ENCODE measurements at regions not wholly inside any gene's neighbourhood (a gene's known extent, or its start where the extent isn't known, plus 50 kb on each side); places are given as distances from the start of the nearest gene placed in this dataset.
"Not testable (repeated sequence)": the region's sequence is repeated elsewhere in the genome, so short reads cannot be mapped to it uniquely, and the experiment has no call there.

- H3K4me3 ChIP-seq (ENCODE audit: low read depth, low read length): no peak overlapping the region
- no peak for DNase-seq
- H3K27ac ChIP-seq: no peak overlapping the region
- no peaks in the 10 kb centered on the region for H3K36me3 ChIP-seq
- peaks cover 19% of the 10 kb centered on the region for H3K27me3 ChIP-seq (ENCODE audit: insufficient read depth, low read depth, severe bottlenecking)
- TF ChIP-seq, protein P1, sequence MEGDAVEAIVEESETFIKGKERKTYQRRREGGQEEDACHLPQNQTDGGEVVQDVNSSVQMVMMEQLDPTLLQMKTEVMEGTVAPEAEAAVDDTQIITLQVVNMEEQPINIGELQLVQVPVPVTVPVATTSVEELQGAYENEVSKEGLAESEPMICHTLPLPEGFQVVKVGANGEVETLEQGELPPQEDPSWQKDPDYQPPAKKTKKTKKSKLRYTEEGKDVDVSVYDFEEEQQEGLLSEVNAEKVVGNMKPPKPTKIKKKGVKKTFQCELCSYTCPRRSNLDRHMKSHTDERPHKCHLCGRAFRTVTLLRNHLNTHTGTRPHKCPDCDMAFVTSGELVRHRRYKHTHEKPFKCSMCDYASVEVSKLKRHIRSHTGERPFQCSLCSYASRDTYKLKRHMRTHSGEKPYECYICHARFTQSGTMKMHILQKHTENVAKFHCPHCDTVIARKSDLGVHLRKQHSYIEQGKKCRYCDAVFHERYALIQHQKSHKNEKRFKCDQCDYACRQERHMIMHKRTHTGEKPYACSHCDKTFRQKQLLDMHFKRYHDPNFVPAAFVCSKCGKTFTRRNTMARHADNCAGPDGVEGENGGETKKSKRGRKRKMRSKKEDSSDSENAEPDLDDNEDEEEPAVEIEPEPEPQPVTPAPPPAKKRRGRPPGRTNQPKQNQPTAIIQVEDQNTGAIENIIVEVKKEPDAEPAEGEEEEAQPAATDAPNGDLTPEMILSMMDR (IDR thresholded peaks at IDR 0.05; ENCODE audit: low read depth, low read length): no peak
- H3K9me3 ChIP-seq (ENCODE audit: severe bottlenecking): no peaks in the 10 kb centered on the region
Measured at GRCh38 chr14:39665075-39665475, 232.8 kb upstream of the FBXO33 start.

DNA sequence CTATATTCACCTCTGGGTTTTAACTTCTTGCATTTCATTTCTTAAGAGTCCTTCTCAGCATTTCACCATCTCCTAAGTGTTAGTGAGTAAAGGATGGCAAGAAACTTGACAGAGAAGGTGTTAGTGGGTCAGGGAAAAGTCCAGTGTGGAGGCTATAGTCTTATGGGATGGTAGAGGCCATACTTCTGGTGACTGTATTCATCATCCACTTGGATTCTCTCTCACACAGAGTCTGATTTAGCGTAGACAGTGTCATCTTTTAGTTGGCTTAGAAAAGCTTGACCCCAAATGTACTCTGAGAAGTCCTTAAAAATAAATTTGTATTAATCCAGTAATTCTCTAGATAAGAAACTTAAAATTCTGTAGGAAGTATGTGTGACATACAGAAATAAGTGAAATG lies 232.4 kb upstream of the FBXO33 start:
- Histone ChIP-seq H3K27me3 (ENCODE audit: insufficient read depth, low read depth, severe bottlenecking) (peaks cover 19% of the 10 kb centered on the region), H3K4me3 (ENCODE audit: low read depth, low read length) (no peak overlapping the region), H3K27ac (no peak overlapping the region), H3K9me3 (ENCODE audit: severe bottlenecking) (no peaks in the 10 kb centered on the region), H3K36me3 (no peaks in the 10 kb centered on the region)
- DNase-seq: no peak
- TF ChIP-seq, protein P1 (IDR thresholded peaks at IDR 0.05; ENCODE audit: low read depth, low read length): no peak

GRCh38 chr14:39641224-39641623 lies 209.0 kb upstream of the FBXO33 start:
- Histone ChIP-seq H3K4me3 (ENCODE audit: low read depth, low read length) (no peak overlapping the region), H3K9me3 (ENCODE audit: severe bottlenecking) (no peaks in the 10 kb centered on the region), H3K36me3 (no peaks in the 10 kb centered on the region), H3K27ac (no peak overlapping the region), H3K27me3 (ENCODE audit: insufficient read depth, low read depth, severe bottlenecking) (peaks cover 27% of the 10 kb centered on the region)
- no peak for DNase-seq
- TF ChIP-seq, protein P1 (IDR thresholded peaks at IDR 0.05; ENCODE audit: low read depth, low read length): no peak

- not testable (repeated sequence) for H3K4me3 ChIP-seq (ENCODE audit: low read depth, low read length); H3K9me3 ChIP-seq (ENCODE audit: severe bottlenecking); H3K27ac ChIP-seq; H3K36me3 ChIP-seq
- peak; percentile 6 for DNase-seq
- H3K27me3 ChIP-seq (ENCODE audit: insufficient read depth, low read depth, severe bottlenecking): peaks cover 18% of the 10 kb centered on the region
Measured at GRCh38 chr14:39639009-39639408, 206.8 kb upstream of the FBXO33 start.

- DNase-seq: no peak
- Histone ChIP-seq H3K4me3 (ENCODE audit: low read depth, low read length) (no peak overlapping the region), H3K27ac (no peak overlapping the region), H3K36me3 (no peaks in the 10 kb centered on the region), H3K9me3 (ENCODE audit: severe bottlenecking) (no peaks in the 10 kb centered on the region), H3K27me3 (ENCODE audit: insufficient read depth, low read depth, severe bottlenecking) (peaks cover 41% of the 10 kb centered on the region)
- TF ChIP-seq, protein P1 (IDR thresholded peaks at IDR 0.05; ENCODE audit: low read depth, low read length): no peak
Measured at GRCh38 chr14:39628087-39628486, 195.9 kb upstream of the FBXO33 start.

GRCh38 chr14:39626589-39627576 lies 194.7 kb upstream of the FBXO33 start:
- TF ChIP-seq, protein P1 (IDR thresholded peaks at IDR 0.05; ENCODE audit: low read depth, low read length): no peak
- no peaks in the 10 kb centered on the region for H3K9me3 ChIP-seq (ENCODE audit: severe bottlenecking)
- peaks cover 41% of the 10 kb centered on the region for H3K27me3 ChIP-seq (ENCODE audit: insufficient read depth, low read depth, severe bottlenecking)
- no peak for DNase-seq
- H3K4me3 ChIP-seq (ENCODE audit: low read depth, low read length): no peak overlapping the region
- no peaks in the 10 kb centered on the region for H3K36me3 ChIP-seq
- H3K27ac ChIP-seq: no peak overlapping the region

Measured in WERI-Rb-1 (cell line).